ENCODE measurements at regions not wholly inside any gene's neighbourhood (a gene's known extent, or its start where the extent isn't known, plus 50 kb on each side); places are given as distances from the start of the nearest gene placed in this dataset.

DNA sequence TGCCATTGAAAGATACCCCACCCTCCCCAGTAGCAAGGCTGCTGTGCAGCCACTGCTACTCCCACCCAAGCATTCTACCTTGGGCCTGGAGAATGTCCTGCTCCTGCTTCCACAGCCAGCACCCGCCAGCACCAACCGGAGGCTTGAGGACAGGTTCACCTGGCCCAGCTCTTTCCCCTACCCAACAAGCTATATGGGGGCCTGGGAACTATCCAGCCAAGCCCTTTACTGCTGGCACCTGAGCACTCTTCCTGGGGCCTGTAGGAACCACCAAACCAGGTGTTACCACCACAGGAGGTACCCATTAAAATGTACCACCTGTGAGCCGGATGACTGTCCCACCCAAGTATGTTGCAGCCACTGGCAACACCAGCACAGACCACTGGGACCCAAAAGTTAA, 86.1 kb upstream of the GHR start:
- TF ChIP-seq JUND (IDR thresholded peaks at IDR 0.05) (no peak), RAD21 (IDR thresholded peaks at IDR 0.05) (no peak), YY1 (IDR thresholded peaks at IDR 0.05) (no peak), TAF1 (conservative IDR thresholded peaks at IDR 0.05) (no peak), GABPA (IDR thresholded peaks at IDR 0.05 in 1 of 2, conservative IDR thresholded peaks at IDR 0.05 in 1 of 2) (no peak), EGR1 (IDR thresholded peaks at IDR 0.05; ENCODE audit: low read depth in 2 of 2) (no peak), RXRA (IDR thresholded peaks at IDR 0.05) (no peak)
- TF ChIP-seq, protein P1, sequence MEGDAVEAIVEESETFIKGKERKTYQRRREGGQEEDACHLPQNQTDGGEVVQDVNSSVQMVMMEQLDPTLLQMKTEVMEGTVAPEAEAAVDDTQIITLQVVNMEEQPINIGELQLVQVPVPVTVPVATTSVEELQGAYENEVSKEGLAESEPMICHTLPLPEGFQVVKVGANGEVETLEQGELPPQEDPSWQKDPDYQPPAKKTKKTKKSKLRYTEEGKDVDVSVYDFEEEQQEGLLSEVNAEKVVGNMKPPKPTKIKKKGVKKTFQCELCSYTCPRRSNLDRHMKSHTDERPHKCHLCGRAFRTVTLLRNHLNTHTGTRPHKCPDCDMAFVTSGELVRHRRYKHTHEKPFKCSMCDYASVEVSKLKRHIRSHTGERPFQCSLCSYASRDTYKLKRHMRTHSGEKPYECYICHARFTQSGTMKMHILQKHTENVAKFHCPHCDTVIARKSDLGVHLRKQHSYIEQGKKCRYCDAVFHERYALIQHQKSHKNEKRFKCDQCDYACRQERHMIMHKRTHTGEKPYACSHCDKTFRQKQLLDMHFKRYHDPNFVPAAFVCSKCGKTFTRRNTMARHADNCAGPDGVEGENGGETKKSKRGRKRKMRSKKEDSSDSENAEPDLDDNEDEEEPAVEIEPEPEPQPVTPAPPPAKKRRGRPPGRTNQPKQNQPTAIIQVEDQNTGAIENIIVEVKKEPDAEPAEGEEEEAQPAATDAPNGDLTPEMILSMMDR (IDR thresholded peaks at IDR 0.05; ENCODE audit: low read depth, low read length, missing input control) = no peak
- TF ChIP-seq, protein P2, sequence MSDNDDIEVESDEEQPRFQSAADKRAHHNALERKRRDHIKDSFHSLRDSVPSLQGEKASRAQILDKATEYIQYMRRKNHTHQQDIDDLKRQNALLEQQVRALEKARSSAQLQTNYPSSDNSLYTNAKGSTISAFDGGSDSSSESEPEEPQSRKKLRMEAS (IDR thresholded peaks at IDR 0.05) = no peak
- TF ChIP-seq, protein P3, sequence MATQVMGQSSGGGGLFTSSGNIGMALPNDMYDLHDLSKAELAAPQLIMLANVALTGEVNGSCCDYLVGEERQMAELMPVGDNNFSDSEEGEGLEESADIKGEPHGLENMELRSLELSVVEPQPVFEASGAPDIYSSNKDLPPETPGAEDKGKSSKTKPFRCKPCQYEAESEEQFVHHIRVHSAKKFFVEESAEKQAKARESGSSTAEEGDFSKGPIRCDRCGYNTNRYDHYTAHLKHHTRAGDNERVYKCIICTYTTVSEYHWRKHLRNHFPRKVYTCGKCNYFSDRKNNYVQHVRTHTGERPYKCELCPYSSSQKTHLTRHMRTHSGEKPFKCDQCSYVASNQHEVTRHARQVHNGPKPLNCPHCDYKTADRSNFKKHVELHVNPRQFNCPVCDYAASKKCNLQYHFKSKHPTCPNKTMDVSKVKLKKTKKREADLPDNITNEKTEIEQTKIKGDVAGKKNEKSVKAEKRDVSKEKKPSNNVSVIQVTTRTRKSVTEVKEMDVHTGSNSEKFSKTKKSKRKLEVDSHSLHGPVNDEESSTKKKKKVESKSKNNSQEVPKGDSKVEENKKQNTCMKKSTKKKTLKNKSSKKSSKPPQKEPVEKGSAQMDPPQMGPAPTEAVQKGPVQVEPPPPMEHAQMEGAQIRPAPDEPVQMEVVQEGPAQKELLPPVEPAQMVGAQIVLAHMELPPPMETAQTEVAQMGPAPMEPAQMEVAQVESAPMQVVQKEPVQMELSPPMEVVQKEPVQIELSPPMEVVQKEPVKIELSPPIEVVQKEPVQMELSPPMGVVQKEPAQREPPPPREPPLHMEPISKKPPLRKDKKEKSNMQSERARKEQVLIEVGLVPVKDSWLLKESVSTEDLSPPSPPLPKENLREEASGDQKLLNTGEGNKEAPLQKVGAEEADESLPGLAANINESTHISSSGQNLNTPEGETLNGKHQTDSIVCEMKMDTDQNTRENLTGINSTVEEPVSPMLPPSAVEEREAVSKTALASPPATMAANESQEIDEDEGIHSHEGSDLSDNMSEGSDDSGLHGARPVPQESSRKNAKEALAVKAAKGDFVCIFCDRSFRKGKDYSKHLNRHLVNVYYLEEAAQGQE (IDR thresholded peaks at IDR 0.05) = no peak
- TF ChIP-seq, protein P4, sequence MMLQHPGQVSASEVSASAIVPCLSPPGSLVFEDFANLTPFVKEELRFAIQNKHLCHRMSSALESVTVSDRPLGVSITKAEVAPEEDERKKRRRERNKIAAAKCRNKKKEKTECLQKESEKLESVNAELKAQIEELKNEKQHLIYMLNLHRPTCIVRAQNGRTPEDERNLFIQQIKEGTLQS (IDR thresholded peaks at IDR 0.05) = no peak

Measured in liver (tissue), 3 donors.